NCI-H748 (cell line): ENCODE measurements at regions not wholly inside any gene's neighbourhood (a gene's known extent, or its start where the extent isn't known, plus 50 kb on each side); places are given as distances from the start of the nearest gene placed in this dataset.
"Not testable (repeated sequence)": the region's sequence is repeated elsewhere in the genome, so short reads cannot be mapped to it uniquely, and the experiment has no call there.

Source experiments
- DNase-seq: peaks from one replicate; lab custom pipeline; 2025; ENCODE audit not compliant: unreplicated experiment; lab: John Stamatoyannopoulos, UW

GRCh38 chr5:66411701-66412100, 184.5 kb upstream of the MAST4 start:
- no peak for DNase-seq

- DNase-seq, result no peak
These were observed 182.3 kb upstream of the MAST4 start for GRCh38 chr5:66413931-66414330.

DNA sequence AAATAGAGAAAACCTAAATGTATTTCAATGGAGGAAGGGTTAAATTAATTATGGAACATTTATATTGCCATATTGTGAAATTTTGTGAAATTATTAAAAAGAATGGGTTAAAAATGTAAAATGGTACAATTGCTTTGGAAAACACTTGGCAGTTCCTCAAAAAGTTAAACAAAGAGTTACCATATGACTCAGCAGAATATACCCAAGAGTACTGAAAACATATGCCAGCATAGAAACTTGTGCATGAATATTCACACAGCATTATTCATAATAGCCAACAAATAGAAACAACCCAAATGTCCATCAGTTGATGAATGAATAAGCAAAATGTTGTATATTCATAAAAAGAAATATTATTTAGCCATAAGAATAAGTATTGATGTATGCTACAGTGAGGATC, 181.0 kb upstream of the MAST4 start:
- no peak for DNase-seq

- no peak for DNase-seq
These were observed 179.5 kb upstream of the MAST4 start for GRCh38 chr5:66416698-66417097.

- no peak for DNase-seq
These were observed 178.4 kb upstream of the MAST4 start for GRCh38 chr5:66417781-66418180.

DNA sequence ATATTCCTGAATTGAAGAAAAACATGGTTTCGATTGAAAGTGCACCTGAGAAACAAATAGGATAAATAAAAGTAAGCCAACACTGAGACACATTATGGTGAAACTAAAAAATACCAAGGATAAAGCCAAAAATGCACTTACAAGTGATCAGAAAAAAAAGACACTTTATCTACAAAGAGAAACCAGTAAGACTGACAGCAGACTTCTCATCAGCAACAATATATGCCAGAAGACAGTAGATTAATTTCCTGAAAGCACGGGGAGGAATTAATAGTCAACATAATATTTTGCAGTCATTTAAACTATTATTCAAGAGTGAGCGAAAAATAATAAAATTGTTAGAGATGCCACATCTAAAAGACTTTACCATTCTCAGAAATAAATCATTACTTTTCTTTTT, 172.7 kb upstream of the MAST4 start:
- DNase-seq, result no peak

- DNase-seq, result no peak
These were observed 170.4 kb upstream of the MAST4 start for GRCh38 chr5:66425842-66426241.

DNA sequence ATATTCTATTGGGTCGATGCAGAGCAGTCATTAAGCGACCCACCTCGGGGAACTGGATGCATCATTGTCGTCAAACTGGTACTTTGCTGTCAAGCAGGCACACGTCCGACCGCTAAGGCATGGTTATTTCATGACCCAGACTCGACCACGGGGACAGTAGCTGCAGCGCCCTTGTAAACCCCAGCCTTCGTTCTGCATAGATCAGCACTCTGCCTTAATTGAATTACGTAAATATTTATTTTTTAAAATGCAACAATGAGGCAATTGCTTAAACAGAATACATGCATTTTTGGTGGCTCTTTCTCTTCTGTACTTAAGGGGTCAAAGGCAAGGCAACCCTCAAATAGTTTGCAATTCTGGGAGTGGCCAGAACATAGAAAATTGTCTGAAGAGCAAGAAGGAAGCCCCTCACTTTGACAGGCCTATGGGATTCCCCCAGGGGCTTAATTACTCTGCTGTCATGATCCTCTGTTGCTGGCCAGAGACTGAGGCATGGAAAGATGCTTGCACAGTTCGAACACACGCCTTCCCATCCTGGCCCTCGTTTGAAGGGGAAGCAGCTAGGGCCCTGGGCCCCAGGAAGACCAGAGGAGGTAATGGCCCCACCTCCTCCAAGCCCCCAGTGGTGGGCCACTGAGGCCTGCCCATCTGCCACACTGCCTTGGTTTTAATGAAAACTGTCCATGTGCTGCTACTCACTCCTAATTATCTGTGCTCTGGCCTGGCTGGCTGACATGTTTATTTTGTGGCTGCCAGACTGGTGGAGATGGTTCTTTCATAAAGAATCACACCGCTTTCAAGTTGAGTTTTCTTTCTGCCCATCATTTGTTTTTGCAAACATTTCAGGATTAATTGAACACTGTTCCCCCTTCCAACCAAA, 169.7 kb upstream of the MAST4 start:
- peak; percentile 70 for DNase-seq

- DNase-seq, result no peak
These were observed 169.1 kb upstream of the MAST4 start for GRCh38 chr5:66427139-66427442.

GRCh38 chr5:66436721-66437120, 159.5 kb upstream of the MAST4 start:
- DNase-seq, result peak; percentile 37

GRCh38 chr5:66438087-66438486, 158.1 kb upstream of the MAST4 start:
- no peak for DNase-seq

DNA sequence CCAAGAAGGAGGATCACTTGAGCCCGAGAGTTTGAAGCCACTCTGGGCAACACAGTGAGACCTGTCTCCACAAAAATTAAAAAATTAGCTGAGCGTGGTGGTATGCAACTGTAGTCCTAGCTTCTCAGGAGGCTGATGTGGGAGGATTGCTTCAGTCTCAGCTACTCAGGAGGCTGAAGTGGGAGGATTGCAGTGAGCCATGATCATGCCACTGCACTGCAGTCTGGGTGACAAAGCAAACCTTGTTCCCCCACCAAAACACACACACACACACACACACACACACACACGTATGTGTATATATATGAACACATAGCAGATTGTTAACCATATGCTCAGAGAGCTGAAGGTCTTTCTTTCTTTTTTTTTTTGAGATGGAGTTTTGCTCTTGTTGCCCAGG, 157.5 kb upstream of the MAST4 start:
- no peak for DNase-seq

DNA sequence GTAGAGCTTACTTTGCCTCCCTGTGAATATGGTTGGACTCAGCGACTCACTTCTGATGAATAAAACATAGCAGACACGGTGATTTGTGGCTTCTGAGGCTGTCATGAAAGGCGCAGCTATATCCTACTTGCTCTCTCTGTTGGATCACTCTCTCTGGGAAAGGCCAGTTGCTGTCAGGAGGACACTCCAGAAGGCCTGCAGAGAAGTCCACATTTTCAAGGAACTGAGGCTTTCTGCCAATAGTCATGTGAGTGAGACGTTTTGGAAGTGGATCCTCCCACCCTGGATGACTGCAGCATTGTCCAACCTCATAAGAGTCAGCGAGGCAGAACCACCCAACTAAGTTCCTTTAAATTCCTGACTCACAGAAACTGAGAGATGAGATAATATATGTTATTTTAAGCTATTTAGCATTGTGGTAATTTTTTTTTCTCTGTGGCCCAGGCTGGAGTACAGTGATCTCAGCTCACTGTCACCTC, 156.0 kb upstream of the MAST4 start:
- DNase-seq, result no peak

- no peak for DNase-seq
These were observed 154.8 kb upstream of the MAST4 start for GRCh38 chr5:66441351-66441750.

DNA sequence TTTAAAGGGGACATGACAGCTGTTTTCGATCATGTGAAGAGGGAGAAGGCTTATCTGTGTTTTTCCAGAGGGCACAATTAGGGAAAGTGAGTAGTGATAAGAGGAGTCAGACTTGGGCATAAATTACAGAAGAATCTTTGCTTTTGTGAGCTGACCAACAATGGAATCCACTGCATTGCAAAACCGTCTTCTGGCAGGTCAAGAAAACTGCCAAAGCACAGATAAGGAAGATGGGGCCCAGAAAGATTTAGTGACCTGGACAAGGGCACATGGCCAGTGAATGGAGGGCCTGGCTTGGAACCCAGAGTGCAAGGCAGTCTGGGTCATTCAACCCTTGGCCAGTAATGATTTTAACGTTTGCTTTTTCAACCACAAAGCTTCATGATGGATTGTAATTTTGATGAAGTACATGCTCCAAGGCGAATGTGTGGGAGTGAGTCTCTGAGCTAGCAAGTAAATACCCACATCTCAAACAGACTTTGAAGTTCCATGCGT, 153.2 kb upstream of the MAST4 start:
- no peak for DNase-seq

GRCh38 chr5:66443462-66444130, 152.6 kb upstream of the MAST4 start:
- DNase-seq, result no peak

GRCh38 chr5:66448070-66448469, 148.1 kb upstream of the MAST4 start:
- DNase-seq, result not testable (repeated sequence)

GRCh38 chr5:66450237-66450636, 146.0 kb upstream of the MAST4 start:
- DNase-seq, result no peak

- DNase-seq, result no peak
These were observed 145.2 kb upstream of the MAST4 start for GRCh38 chr5:66450988-66451387.

DNA sequence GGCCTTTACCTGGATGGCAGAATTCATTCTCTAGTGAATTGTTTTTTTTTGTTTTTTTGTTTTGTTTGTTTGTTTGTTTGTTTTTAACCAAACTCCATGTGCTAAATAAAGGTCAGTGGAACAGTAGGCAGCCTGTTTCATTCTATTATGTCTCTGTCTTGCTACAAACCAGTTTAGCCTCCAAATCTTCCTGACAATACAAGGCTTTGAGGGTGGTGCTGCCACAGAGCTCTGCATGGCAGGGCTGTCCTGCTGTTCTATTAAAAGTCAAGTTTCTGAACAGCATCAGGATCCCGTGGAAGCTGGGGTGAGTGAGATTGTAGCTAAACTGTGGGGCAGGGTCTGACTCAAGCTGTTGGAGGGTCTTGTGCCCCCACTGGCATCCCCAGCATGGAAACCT, 144.1 kb upstream of the MAST4 start:
- no peak for DNase-seq

- no peak for DNase-seq
These were observed 141.8 kb upstream of the MAST4 start for GRCh38 chr5:66454186-66455078.
